Fibroblast of lung (primary cell): ENCODE measurements at regions not wholly inside any gene's neighbourhood (a gene's known extent, or its start where the extent isn't known, plus 50 kb on each side); places are given as distances from the start of the nearest gene placed in this dataset.

Source experiments
- EZH2 ChIP-seq: IDR thresholded peaks from 2 replicates; pipeline ENCODE4 v1.5.1; 2012; ENCODE audit warnings: low read length, control low read depth, mild to moderate bottlenecking; ENCODE audit errors: missing control alignments
- TF ChIP-seq, protein P1 (sequence below), 2 donors: IDR thresholded peaks in 1 of 2; conservative IDR thresholded peaks in 1 of 2; 1 replicate in 1 of 2; 2 replicates in 1 of 2; pipeline ENCODE4 v1.5.1; 2011 to 2012; ENCODE audit warnings: low read length in 2 of 2, control low read depth in 1 of 2, inconsistent platforms in 1 of 2, low read depth in 1 of 2, mild to moderate bottlenecking in 1 of 2

- TF ChIP-seq, protein P1, sequence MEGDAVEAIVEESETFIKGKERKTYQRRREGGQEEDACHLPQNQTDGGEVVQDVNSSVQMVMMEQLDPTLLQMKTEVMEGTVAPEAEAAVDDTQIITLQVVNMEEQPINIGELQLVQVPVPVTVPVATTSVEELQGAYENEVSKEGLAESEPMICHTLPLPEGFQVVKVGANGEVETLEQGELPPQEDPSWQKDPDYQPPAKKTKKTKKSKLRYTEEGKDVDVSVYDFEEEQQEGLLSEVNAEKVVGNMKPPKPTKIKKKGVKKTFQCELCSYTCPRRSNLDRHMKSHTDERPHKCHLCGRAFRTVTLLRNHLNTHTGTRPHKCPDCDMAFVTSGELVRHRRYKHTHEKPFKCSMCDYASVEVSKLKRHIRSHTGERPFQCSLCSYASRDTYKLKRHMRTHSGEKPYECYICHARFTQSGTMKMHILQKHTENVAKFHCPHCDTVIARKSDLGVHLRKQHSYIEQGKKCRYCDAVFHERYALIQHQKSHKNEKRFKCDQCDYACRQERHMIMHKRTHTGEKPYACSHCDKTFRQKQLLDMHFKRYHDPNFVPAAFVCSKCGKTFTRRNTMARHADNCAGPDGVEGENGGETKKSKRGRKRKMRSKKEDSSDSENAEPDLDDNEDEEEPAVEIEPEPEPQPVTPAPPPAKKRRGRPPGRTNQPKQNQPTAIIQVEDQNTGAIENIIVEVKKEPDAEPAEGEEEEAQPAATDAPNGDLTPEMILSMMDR (conservative IDR thresholded peaks at IDR 0.05 in 1 of 2, IDR thresholded peaks at IDR 0.05 in 1 of 2; ENCODE audit: low read depth in 1 of 2, low read length in 2 of 2), result no peak
- TF ChIP-seq EZH2, result no peak
These were observed 89.5 kb upstream of the ZNF438 start for GRCh38 chr10:31120961-31121685.
